Myocyte (in vitro differentiated cells): ENCODE measurements at regions not wholly inside any gene's neighbourhood (a gene's known extent, or its start where the extent isn't known, plus 50 kb on each side); places are given as distances from the start of the nearest gene placed in this dataset.
"Not testable (repeated sequence)": the region's sequence is repeated elsewhere in the genome, so short reads cannot be mapped to it uniquely, and the experiment has no call there.

Source experiments
- DNase-seq: peaks from one replicate; pipeline ENCODE4 v3.0.0-alpha.2; 2012; ENCODE audit warnings: low read depth

GRCh38 chr18:29892960-29893558, 1149.5 kb downstream of the DSC3 start:
- DNase-seq: peak; percentile 7

- no peak for DNase-seq
Measured at GRCh38 chr18:29883114-29883513, 1159.4 kb downstream of the DSC3 start.

DNA sequence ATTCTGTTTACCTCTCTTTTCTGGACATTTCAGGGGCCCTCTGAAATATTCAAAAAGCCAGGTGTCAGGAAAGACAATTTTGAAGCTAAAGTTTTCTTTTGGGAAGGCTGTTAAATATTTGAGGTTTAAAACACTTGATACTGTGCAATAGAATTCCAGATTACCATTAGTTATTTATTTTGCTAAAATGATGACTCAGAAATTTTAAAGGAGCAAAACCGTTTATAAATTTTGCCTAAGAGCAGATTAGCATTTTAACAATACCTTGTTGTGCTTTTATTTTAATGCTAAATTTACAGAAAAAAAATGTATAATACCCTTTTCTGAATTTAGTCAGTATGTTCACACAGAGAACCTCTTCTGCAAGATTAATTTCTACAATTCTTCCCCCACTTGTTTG, 1159.9 kb downstream of the DSC3 start:
- peak; percentile 3 for DNase-seq

DNA sequence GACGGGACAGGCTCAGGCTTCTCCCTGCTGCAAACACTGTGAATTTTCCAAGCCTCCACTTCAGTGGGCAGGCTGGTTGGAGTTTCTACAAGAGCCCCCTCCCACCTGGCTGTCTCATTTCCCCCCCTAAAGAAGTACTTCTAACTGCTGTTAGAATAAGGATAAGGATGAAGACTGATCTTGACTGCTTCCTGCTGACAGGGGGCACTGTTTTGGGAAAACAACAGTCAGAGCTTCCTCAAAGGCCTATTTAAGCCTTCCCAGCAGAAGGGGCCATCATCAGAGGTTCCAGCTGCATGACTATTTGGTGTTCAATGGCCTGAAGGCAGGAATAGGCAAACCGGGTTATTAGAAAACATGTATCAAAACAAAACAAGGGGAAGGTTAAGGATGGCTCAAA, 1162.8 kb downstream of the DSC3 start:
- DNase-seq: no peak

- peak; percentile 81 for DNase-seq
Measured at GRCh38 chr18:29874519-29875098, 1167.9 kb downstream of the DSC3 start.

DNA sequence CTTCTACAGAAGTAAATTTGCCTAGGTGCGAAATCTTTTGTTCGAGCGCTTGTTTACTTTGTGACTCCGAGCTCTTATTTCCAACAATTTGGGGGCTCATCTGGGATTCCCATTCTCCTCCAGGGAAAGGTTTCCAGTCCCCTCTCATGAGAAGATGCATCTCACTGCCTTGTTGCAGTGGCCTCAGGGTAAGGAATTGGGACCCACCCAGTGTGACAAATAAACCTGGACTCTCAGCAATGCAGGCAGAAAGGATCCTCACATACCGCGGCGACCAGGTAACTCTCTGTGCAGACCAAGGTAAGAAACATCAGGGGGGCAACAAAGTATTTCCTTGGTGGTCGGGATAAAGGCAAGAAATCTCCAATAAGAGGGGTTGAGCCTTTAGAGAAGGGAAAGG, 1169.3 kb downstream of the DSC3 start:
- DNase-seq: no peak

DNA sequence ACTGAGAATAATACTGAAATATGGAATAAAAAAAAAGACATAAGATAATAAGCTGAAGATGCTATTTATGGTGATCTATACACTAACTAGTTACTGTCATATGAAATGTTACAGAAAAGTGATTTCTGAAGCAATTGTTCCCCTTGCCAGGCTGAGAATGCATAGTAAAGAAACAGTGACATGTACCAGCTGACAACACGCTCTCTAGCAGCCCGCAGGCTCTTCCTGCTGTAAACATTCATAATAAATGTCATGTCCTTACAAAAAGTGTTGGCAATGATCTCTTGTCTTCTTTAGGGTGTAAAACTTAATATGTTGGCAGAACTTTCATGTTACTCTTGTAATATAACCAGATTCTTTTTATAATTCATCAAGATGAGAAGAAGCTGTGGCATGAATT, 1171.3 kb downstream of the DSC3 start:
- no peak for DNase-seq

- DNase-seq: no peak
Measured at GRCh38 chr18:29862824-29863223, 1179.7 kb downstream of the DSC3 start.

DNA sequence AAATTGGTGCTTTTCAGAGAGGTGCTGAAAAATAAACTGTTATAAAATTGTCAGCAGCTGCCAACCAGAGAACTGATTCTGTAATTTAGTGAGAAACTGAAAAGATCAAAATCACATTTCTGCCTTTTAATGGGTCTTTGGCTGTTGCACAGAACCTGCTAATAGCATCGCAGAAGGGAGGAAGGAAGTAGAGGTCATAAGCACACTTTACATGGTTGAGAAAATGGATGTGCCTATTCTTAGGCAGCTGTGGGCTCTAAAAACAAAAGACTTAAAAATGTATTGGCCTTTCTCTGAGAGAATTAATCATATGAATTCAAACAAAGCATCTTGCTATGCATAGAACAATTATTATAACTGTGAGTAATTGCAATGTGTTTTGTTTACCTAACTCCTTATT, 1186.9 kb downstream of the DSC3 start:
- DNase-seq: no peak

DNA sequence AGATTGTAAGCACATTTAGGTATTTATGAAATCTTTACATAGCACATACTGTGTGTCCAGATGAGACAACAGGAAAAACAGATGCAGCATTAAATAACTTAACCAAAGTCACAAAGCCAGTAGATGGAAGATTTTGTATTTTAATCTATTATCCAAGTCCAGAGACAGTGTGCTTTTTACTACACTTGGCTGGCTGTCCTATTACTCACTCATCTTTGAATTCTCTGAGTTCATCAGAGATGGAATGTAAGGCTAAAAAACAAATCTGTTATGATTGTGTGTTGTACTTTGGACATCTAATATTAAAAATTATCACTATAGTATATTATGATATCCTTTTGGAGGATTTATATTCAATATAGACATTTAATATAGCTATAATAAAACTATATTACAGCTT, 1189.4 kb downstream of the DSC3 start:
- DNase-seq: no peak

DNA sequence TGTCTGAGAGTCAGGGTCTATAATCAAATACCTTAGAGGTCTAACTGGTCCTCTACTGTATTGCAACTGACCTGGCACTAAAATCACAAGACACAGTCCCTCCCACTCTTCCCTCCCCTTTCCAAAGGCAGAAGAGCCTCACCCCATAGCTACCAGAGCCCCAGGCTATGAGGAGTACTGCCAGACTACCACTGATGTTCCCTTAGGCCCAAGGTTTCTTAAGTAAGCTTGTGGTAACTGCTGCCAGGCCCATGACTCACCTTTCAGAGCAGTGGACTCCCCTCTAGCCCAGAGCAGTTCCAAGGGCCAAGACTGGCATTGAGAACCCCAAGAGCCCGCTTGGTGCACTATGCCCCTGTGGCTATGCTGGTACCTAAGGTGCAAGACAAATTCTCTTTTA, 1193.4 kb downstream of the DSC3 start:
- no peak for DNase-seq

DNA sequence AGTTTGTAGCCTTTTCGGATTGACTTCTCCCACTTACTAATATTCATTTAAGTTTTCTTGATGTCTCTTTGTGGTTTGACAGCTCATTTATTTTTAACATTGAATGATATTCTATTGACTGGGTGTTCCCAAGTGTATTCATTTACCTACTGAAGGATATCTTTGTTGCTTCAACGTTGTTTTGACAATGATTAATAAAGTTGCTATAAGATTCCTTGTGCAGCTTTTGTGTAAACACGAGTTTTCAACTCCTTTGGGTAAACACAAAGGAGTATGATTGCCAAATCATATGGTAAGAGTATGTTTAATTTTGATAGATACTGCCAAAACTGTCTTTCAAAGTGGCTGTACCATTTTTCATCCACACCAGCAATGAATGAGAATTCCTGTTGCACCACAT, 1200.9 kb downstream of the DSC3 start:
- DNase-seq: no peak

- DNase-seq: peak; percentile 67
Measured at GRCh38 chr18:29840089-29840488, 1202.5 kb downstream of the DSC3 start.

GRCh38 chr18:29838961-29839360, 1203.6 kb downstream of the DSC3 start:
- not testable (repeated sequence) for DNase-seq

DNA sequence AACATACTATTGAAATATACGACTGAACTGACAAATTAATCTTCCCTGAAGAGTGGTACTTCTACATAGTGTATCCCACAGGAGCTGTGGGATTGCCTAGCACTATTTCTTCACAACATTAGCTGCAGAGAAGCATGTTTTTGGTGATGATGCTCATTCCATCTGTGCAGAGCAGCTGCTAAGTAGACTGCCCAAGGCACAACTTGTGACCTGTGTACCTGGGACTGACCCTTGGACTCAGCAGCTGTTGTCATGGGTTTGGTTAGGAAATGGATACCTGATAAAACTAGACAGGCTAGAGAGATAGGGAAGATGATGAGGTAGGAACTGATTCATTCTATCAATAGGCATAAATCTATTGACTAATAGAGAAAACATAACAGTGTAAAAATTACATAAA, 1204.0 kb downstream of the DSC3 start:
- DNase-seq: no peak

DNA sequence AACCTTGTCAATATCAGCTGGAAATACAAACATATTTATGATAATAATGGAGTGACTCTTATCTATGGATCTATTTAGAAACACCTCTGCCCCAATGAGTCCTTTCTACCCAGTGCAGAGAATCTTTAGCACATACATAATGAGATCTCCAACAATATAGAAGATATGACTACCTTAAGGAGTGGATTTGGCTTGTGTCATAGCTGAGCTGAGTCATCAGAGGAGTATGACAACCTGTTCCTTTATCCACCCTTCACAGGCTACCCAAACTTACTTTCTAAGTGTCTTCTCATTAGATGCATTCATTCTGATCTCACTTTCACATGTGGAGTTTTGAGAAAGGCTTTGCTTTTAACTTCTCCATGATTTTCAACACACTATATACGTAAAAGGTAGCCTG, 1218.9 kb downstream of the DSC3 start:
- DNase-seq: no peak

DNA sequence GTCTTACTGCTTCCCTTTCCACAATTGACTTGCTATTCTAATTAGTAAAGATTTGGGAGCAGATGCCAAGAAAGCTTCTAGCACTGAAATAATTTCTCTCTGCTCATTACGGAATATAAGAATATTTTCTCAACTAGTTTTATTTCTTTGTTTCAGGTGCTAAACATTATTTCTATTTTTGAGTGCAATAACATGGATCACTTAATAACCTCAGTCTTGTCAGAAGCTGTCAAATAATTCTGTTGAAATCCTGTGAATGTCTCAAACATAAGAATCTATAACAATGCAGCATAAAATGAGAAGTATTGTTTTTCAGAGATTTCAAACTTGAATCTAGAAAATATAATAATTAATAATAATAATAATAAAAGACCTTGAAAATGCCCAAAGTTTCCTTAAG, 1221.0 kb downstream of the DSC3 start:
- no peak for DNase-seq

DNA sequence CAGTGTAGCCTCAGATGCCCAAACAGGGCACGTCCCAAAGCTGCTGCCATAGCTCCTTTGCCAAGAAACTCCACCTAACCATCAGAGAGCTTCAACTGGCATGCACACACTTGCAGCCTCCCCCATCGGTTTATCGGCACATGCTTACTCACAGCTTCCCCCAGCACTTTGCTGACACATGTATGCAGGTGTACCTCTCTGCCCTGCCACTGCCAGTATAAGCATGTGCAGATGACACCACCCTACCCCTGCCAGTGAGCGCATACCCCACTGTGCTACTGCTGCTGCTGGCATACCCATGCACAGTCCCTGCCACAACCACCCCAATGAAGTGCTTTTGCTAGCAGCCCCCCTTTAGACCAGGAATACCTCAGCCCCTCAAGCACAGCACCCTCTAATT, 1231.0 kb downstream of the DSC3 start:
- DNase-seq: no peak

- no peak for DNase-seq
Measured at GRCh38 chr18:29780816-29781215, 1261.7 kb downstream of the DSC3 start.

DNA sequence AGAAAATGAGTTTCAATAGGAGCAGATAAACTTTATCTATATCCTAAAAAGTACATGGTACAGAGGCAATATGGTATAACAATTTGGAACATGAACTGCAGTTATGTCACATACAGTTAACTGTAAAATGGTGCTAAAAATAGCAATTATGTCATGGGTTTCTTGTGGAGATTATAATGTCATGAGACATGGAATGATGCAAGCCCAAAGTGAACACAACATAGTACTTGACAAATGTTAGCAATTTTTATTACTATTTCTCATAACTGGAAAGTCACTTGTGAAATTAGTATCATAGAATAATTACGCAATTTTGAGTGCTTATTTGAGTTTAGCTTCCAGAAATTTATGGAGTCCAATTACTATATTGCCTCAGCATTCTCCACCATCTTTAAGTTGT, 1263.4 kb downstream of the DSC3 start:
- DNase-seq: peak; percentile 7

- DNase-seq: no peak
Measured at GRCh38 chr18:29753379-29753778, 1289.2 kb downstream of the DSC3 start.

DNA sequence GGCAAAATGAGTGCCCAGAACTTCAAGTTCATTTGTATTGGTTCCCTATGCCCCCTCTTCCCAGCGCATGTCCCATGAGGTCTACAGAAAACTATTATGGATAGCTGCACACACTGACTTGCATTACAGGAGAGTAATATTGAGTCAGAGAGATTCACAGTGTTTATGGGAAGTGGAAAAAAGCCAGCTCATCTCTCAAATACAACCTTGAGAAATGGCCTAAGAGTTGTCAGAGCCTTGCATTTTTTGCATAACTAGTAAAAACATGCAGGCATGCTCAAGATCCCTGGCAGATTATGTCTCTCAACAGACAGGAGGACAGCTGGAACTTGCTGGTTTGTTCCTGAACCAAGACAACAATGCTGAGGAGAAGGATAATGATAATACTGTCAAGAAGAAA, 1292.8 kb downstream of the DSC3 start:
- DNase-seq: peak; percentile 33

DNA sequence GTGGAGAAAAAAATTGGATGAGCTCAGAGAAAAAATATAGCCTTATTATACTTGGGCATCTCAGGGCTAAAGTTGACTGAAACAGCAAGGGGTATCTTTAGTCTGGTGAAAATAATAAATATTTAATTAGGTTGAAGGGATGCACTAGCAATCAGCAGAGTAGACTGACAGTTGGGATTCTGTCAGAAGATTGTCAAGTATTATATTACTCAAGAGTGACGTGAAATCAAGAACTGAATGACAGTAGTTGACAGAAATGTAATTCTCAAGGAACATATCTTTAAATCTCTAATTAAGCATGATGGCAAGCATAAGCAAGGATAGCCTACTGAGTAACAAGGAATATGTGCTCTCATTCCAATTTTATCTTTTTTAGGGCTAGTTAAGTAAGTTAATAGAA, 1301.1 kb downstream of the DSC3 start:
- DNase-seq: no peak

DNA sequence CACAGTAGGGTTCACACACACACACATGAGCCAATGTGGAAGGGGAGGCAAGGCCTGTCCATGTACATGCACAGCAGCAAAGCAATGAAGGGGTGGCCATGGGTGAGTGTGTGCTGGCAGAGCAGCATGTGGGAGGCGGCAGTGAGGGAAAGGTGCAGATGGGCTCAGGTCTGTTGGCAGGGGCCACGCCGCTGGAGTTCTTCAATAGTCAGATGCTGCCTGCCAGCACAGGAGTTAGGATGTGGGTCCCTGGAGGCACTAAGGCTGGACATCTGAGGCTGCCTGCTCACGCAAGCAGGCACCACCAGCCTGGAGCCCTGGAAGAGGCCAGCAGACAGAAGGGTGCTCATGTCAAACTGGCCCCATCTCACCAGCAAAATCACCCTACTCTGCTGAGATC, 1304.9 kb downstream of the DSC3 start:
- DNase-seq: no peak
